Endometrium (tissue), 2 donors: ENCODE measurements at regions not wholly inside any gene's neighbourhood (a gene's known extent, or its start where the extent isn't known, plus 50 kb on each side); places are given as distances from the start of the nearest gene placed in this dataset.
"Not testable (repeated sequence)": the region's sequence is repeated elsewhere in the genome, so short reads cannot be mapped to it uniquely, and the experiment has no call there.

ENCODE experiments used
- FAIRE-seq: peaks from 2 replicates; lab custom pipeline; 2012; peaks lifted over from hg19 to GRCh38; lab: Jason Lieb, UNC
- donor health status: control.
- donor health status: control.

- FAIRE-seq, result no peak
Observed at GRCh38 chr11:92111287-92111686, 113.3 kb upstream of the FAT3 start.

- no peak for FAIRE-seq
Observed at GRCh38 chr11:92109466-92109865, 115.2 kb upstream of the FAT3 start.

- FAIRE-seq, result no peak
Observed at GRCh38 chr11:92107331-92107730, 117.3 kb upstream of the FAT3 start.

GRCh38 chr11:92104349-92104748, 120.3 kb upstream of the FAT3 start:
- FAIRE-seq, result no peak

GRCh38 chr11:92101920-92102319, 122.7 kb upstream of the FAT3 start:
- no peak for FAIRE-seq

- no peak for FAIRE-seq
Observed at GRCh38 chr11:92099183-92099582, 125.4 kb upstream of the FAT3 start.

- FAIRE-seq, result no peak
Observed at GRCh38 chr11:92098172-92098571, 126.4 kb upstream of the FAT3 start.

GRCh38 chr11:92087725-92088537, 136.7 kb upstream of the FAT3 start:
- no peak for FAIRE-seq

- no peak for FAIRE-seq
Observed at GRCh38 chr11:92083123-92083522, 141.5 kb upstream of the FAT3 start.

- FAIRE-seq, result no peak
Observed at GRCh38 chr11:92082652-92083051, 142.0 kb upstream of the FAT3 start.

- not testable (repeated sequence) for FAIRE-seq
Observed at GRCh38 chr11:92074498-92074897, 150.1 kb upstream of the FAT3 start.

GRCh38 chr11:92071660-92072059, 153.0 kb upstream of the FAT3 start:
- no peak for FAIRE-seq

- FAIRE-seq, result no peak
Observed at GRCh38 chr11:92070026-92070889, 154.4 kb upstream of the FAT3 start.

- no peak for FAIRE-seq
Observed at GRCh38 chr11:92067016-92067415, 157.6 kb upstream of the FAT3 start.

GRCh38 chr11:92061456-92062062, 163.1 kb upstream of the FAT3 start:
- no peak for FAIRE-seq

- no peak for FAIRE-seq
Observed at GRCh38 chr11:92057849-92058442, 166.7 kb upstream of the FAT3 start.

- no peak for FAIRE-seq
Observed at GRCh38 chr11:92053216-92053615, 171.4 kb upstream of the FAT3 start.

- FAIRE-seq, result no peak
Observed at GRCh38 chr11:92050305-92050704, 174.3 kb upstream of the FAT3 start.

GRCh38 chr11:92048415-92048814, 176.2 kb upstream of the FAT3 start:
- no peak for FAIRE-seq

- FAIRE-seq, result no peak
Observed at GRCh38 chr11:92046103-92046502, 178.5 kb upstream of the FAT3 start.

GRCh38 chr11:92045301-92045700, 179.3 kb upstream of the FAT3 start:
- FAIRE-seq, result no peak

GRCh38 chr11:92035488-92035887, 189.1 kb upstream of the FAT3 start:
- no peak for FAIRE-seq
